ENCODE measurements at regions not wholly inside any gene's neighbourhood (a gene's known extent, or its start where the extent isn't known, plus 50 kb on each side); places are given as distances from the start of the nearest gene placed in this dataset.

DNA sequence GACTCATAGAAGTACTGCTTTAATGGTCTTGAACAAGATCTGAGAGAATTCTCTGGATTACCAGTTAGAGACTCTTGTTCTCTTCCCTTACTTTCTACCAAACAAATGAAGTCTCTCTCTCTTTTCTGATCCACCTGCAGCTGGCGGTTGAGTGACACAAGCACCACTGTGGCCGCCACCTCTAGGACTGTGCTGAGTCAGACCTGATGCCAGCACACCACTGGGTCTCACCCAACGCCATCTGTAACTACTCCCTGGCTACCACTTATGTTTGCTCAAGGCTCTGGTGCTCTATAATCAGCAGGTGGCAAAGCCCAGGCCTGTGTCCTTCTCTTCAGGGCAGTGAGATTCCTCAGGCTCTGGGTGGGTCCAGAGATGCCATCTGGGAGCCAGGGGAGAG lies 1173.5 kb downstream of the RPA4 start (continued):
- TF ChIP-seq, protein P1, sequence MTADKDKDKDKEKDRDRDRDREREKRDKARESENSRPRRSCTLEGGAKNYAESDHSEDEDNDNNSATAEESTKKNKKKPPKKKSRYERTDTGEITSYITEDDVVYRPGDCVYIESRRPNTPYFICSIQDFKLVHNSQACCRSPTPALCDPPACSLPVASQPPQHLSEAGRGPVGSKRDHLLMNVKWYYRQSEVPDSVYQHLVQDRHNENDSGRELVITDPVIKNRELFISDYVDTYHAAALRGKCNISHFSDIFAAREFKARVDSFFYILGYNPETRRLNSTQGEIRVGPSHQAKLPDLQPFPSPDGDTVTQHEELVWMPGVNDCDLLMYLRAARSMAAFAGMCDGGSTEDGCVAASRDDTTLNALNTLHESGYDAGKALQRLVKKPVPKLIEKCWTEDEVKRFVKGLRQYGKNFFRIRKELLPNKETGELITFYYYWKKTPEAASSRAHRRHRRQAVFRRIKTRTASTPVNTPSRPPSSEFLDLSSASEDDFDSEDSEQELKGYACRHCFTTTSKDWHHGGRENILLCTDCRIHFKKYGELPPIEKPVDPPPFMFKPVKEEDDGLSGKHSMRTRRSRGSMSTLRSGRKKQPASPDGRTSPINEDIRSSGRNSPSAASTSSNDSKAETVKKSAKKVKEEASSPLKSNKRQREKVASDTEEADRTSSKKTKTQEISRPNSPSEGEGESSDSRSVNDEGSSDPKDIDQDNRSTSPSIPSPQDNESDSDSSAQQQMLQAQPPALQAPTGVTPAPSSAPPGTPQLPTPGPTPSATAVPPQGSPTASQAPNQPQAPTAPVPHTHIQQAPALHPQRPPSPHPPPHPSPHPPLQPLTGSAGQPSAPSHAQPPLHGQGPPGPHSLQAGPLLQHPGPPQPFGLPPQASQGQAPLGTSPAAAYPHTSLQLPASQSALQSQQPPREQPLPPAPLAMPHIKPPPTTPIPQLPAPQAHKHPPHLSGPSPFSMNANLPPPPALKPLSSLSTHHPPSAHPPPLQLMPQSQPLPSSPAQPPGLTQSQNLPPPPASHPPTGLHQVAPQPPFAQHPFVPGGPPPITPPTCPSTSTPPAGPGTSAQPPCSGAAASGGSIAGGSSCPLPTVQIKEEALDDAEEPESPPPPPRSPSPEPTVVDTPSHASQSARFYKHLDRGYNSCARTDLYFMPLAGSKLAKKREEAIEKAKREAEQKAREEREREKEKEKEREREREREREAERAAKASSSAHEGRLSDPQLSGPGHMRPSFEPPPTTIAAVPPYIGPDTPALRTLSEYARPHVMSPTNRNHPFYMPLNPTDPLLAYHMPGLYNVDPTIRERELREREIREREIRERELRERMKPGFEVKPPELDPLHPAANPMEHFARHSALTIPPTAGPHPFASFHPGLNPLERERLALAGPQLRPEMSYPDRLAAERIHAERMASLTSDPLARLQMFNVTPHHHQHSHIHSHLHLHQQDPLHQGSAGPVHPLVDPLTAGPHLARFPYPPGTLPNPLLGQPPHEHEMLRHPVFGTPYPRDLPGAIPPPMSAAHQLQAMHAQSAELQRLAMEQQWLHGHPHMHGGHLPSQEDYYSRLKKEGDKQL (CRISPR knock-in tag; IDR thresholded peaks at IDR 0.05; ENCODE audit: borderline replicate concordance), result no peak

DNA sequence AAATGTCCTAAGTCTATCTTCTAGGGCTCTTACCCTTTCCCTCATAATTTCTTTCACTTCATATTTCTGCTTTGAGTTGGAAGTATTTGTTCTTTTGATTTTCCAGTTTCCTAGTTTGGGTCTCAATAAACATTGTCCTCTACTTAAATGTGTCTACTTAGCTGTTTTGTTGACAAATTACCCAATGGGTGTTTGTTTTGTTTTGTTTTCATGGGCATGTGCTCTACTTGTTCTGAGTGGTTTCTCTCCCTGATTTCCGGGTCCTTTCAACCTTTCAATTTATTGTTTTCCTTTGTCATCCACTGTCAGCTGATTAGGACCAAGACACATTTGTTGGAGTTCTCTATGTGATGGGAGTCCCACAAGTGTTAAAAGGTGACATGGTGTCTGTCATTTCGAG lies 1181.4 kb downstream of the RPA4 start:
- Histone ChIP-seq H2AFZ (ENCODE audit: low read depth, low read length) (no peak overlapping the region), H3K4me2 (ENCODE audit: insufficient read depth, low read length) (no peak overlapping the region), H3K9me3 (replicated peaks; ENCODE audit: control insufficient read depth, insufficient read depth, low read depth, low read length) (no peaks in the 10 kb centered on the region), H3K9me1 (ENCODE audit: control insufficient read depth, insufficient read depth, low read length) (no peaks in the 10 kb centered on the region), H3K4me1 (replicated peaks in 1 of 2; ENCODE audit: control insufficient read depth in 2 of 2, insufficient read depth in 2 of 2, low read length in 2 of 2) (no peaks in the 10 kb centered on the region), H3K4me3 (no peak overlapping the region), H3K27ac (ENCODE audit: extremely low read depth, low read depth, low read length) (no peak overlapping the region), H3K79me2 (ENCODE audit: control insufficient read depth, insufficient read depth, low read length) (no peaks in the 10 kb centered on the region), H3K9ac (ENCODE audit: insufficient read depth in 1 of 2, low read depth in 2 of 2, low read length in 2 of 2) (no peak overlapping the region), H4K20me1 (replicated peaks; ENCODE audit: control insufficient read depth, insufficient read depth, low read length) (no peaks in the 10 kb centered on the region), H3K36me3 (ENCODE audit: control insufficient read depth, insufficient read depth, low read length) (no peaks in the 10 kb centered on the region), H3K27me3 (ENCODE audit: control insufficient read depth in 2 of 2, insufficient read depth in 2 of 2, low read length in 2 of 2) (no peaks in the 10 kb centered on the region)
- no TSS peak for BruUV-seq (replicated peaks)
- TF ChIP-seq RBFOX2 (IDR thresholded peaks at IDR 0.05; ENCODE audit: low read depth, low read length), result no peak
- no peak for TF ChIP-seq HMG20B (CRISPR knock-in tag; IDR thresholded peaks at IDR 0.05)
- no peak for TF ChIP-seq FUS (optimal IDR thresholded peaks at IDR 0.05; ENCODE audit: low read depth, low read length)
- no peak for TF ChIP-seq SRSF1 (IDR thresholded peaks at IDR 0.05; ENCODE audit: low read depth, low read length)
- TF ChIP-seq ESRRB (CRISPR knock-in tag; IDR thresholded peaks at IDR 0.05; ENCODE audit: borderline replicate concordance), result no peak
- no peak for TF ChIP-seq HCFC1 (IDR thresholded peaks at IDR 0.05; ENCODE audit: low read depth, low read length)
- TF ChIP-seq HDGF (IDR thresholded peaks at IDR 0.05), result no peak
- TF ChIP-seq KHSRP (IDR thresholded peaks at IDR 0.05), result no peak
- TF ChIP-seq MEIS2 (IDR thresholded peaks at IDR 0.05; ENCODE audit: partially characterized antibody), result no peak
- no peak for TF ChIP-seq ZNF444 (CRISPR knock-in tag; IDR thresholded peaks at IDR 0.05)
- FAIRE-seq, result no peak
- WGBS (ENCODE audit: insufficient coverage, low coverage, missing lambda C conversion rate), result 10% methylated on average over 1 of the region's 2 CpGs
- intact Hi-C loops (cut with micrococcal nuclease) (no loop called here), in situ Hi-C loops (cut with MboI) (no loop called here)
- DNase-seq (ENCODE audit: extremely low read depth in 1 of 4, low spot score in 3 of 4), result no peak
- CTCF ChIA-PET (ENCODE audit: low intra/inter-chr PET ratio), result no interaction called here
- POLR2A ChIA-PET, result no interaction called here
- no peak for ATAC-seq
